Thyroid gland (tissue), 4 donors: ENCODE measurements at regions not wholly inside any gene's neighbourhood (a gene's known extent, or its start where the extent isn't known, plus 50 kb on each side); places are given as distances from the start of the nearest gene placed in this dataset.

ENCODE experiments used
- DNase-seq, 2 donors: peaks; one replicate each; pipeline ENCODE4 v3.0.0-alpha.2; 2019
- H3K27ac ChIP-seq, 3 donors: fragments of 200-600 bp; sonication (generic); 1 replicate in 2 of 3; 2 replicates in 1 of 3; pipeline ENCODE4 v1.5.1; 2016 to 2019; ENCODE audit warnings: mild to moderate bottlenecking in 1 of 3, moderate library complexity in 1 of 3
- H3K27me3 ChIP-seq: fragments of 200-600 bp; sonication (generic); one replicate; pipeline ENCODE4 v1.5.1; 2019
- H3K36me3 ChIP-seq, 2 donors: fragments of 200-600 bp; sonication (generic); one replicate each; pipeline ENCODE4 v1.5.1; 2016 to 2019
- H3K4me1 ChIP-seq, 2 donors: fragments of 200-600 bp; sonication (generic); one replicate each; pipeline ENCODE4 v1.5.1; 2017 to 2019
- H3K4me3 ChIP-seq, 3 donors: fragments of 200-600 bp; sonication (generic); replicated peaks in 1 of 3; 1 replicate in 2 of 3; 2 replicates in 1 of 3; pipeline ENCODE4 v1.5.1; 2016; ENCODE audit warnings: mild to moderate bottlenecking in 1 of 3
- H3K9me3 ChIP-seq: fragments of 200-600 bp; sonication (generic); one replicate; pipeline ENCODE4 v1.5.1; 2017
- CTCF ChIP-seq, 6 experiments: fragments of 200-600 bp in 3 of 6; fragments of 450-650 bp in 3 of 6; sonication (generic) in 3 of 6; IDR thresholded peaks; one replicate each; pipeline ENCODE4 v1.5.1; 2016 to 2019; ENCODE audit warnings: antibody characterized with exemption in 6 of 6, mild to moderate bottlenecking in 2 of 6, inconsistent platforms in 1 of 6, moderate library complexity in 1 of 6
- POLR2A ChIP-seq, 2 donors: fragments of 450-650 bp; IDR thresholded peaks; one replicate each; pipeline ENCODE4 v1.6.1; 2017; ENCODE audit warnings: antibody characterized with exemption in 2 of 2, mild to moderate bottlenecking in 2 of 2, moderate library complexity in 1 of 2
- WGBS, 2 donors: methylation state at CpG; one replicate each; pipeline ENCODE4 v1.1.5; 2017; 5-methylcytosine and 5-hydroxymethylcytosine counted together
- intact Hi-C: fragments of 100-400 bp; cut with DNase I; formaldehyde crosslinking; loops from one replicate; pipeline ENCODE4 v1.15.1; 2023

GRCh38 chr3:87359826-87360225 lies 83.4 kb upstream of the POU1F1 start:
- intact Hi-C loops, result no loop called here

GRCh38 chr3:87359025-87359424 lies 82.6 kb upstream of the POU1F1 start:
- Histone ChIP-seq H3K9me3 (no peaks in the 10 kb centered on the region), H3K36me3 (no peaks in the 10 kb centered on the region), H3K4me1 (peaks cover 0 to 8% of the 10 kb centered on the region in 2 donors), H3K27me3 (no peaks in the 10 kb centered on the region), H3K4me3 (no peak overlapping the region), H3K27ac (no peak overlapping the region)
- no peak for TF ChIP-seq POLR2A (IDR thresholded peaks at IDR 0.05)
- 90 to 91% methylated on average over 4 of the region's 4 CpGs for WGBS, 2 donors
- intact Hi-C loops, result no loop called here
- DNase-seq, result no peak

More at GRCh38 chr3:87359826-87360225, 83.4 kb upstream of the POU1F1 start:
- Histone ChIP-seq H3K36me3 (no peaks in the 10 kb centered on the region), H3K4me3 (no peak overlapping the region), H3K27ac (peak overlapping the region in 2 of 3 donors; percentile 51 to 77), H3K9me3 (no peaks in the 10 kb centered on the region), H3K4me1 (peaks cover 0 to 8% of the 10 kb centered on the region in 2 donors), H3K27me3 (no peaks in the 10 kb centered on the region)
- TF ChIP-seq CTCF (IDR thresholded peaks at IDR 0.05) (no peak), POLR2A (IDR thresholded peaks at IDR 0.05) (no peak)
- 46 to 64% methylated on average over 2 of the region's 2 CpGs for WGBS, 2 donors
- DNase-seq, result peak; percentile 66 to 79

- Histone ChIP-seq H3K27me3 (no peaks in the 10 kb centered on the region), H3K4me3 (no peak overlapping the region), H3K9me3 (no peaks in the 10 kb centered on the region), H3K27ac (no peak overlapping the region), H3K36me3 (no peaks in the 10 kb centered on the region), H3K4me1 (peaks cover 0 to 8% of the 10 kb centered on the region in 2 donors)
- intact Hi-C loops, result no loop called here
- TF ChIP-seq POLR2A (IDR thresholded peaks at IDR 0.05) (no peak), CTCF (IDR thresholded peaks at IDR 0.05) (no peak)
- DNase-seq, result no peak
- whole genome bisulfite sequencing, 2 donors, result 88 to 91% methylated on average over 2 of the region's 2 CpGs
Measured at GRCh38 chr3:87358066-87358465, 81.7 kb upstream of the POU1F1 start.

- Histone ChIP-seq H3K4me3 (no peak overlapping the region), H3K27ac (no peak overlapping the region), H3K36me3 (no peaks in the 10 kb centered on the region), H3K9me3 (no peaks in the 10 kb centered on the region), H3K27me3 (no peaks in the 10 kb centered on the region), H3K4me1 (no peaks in the 10 kb centered on the region)
- DNase-seq, result peak in 1 of 2 donors; percentile 17
- TF ChIP-seq CTCF (IDR thresholded peaks at IDR 0.05), result no peak
- no peak for TF ChIP-seq POLR2A (IDR thresholded peaks at IDR 0.05)
- intact Hi-C loops, result loop anchor here (5.0 kb wide), 1 partner anchor 148 kb away; no protein-coding TSS in a partner anchor
Measured at GRCh38 chr3:87354398-87354797, 78.0 kb upstream of the POU1F1 start.

GRCh38 chr3:87351937-87352336 lies 75.6 kb upstream of the POU1F1 start:
- Histone ChIP-seq H3K27ac (no peak overlapping the region), H3K27me3 (no peaks in the 10 kb centered on the region), H3K36me3 (no peaks in the 10 kb centered on the region), H3K4me3 (no peak overlapping the region), H3K9me3 (no peaks in the 10 kb centered on the region), H3K4me1 (no peaks in the 10 kb centered on the region)
- DNase-seq, result no peak
- 95 to 100% methylated on average over 1 of the region's 1 CpG for WGBS, 2 donors
- intact Hi-C loops, result loop anchor here (5.0 kb wide), 1 partner anchor 150 kb away; no protein-coding TSS in a partner anchor
- TF ChIP-seq CTCF (IDR thresholded peaks at IDR 0.05) (no peak), POLR2A (IDR thresholded peaks at IDR 0.05) (no peak)
